ENCODE measurements at regions not wholly inside any gene's neighbourhood (a gene's known extent, or its start where the extent isn't known, plus 50 kb on each side); places are given as distances from the start of the nearest gene placed in this dataset.

DNA sequence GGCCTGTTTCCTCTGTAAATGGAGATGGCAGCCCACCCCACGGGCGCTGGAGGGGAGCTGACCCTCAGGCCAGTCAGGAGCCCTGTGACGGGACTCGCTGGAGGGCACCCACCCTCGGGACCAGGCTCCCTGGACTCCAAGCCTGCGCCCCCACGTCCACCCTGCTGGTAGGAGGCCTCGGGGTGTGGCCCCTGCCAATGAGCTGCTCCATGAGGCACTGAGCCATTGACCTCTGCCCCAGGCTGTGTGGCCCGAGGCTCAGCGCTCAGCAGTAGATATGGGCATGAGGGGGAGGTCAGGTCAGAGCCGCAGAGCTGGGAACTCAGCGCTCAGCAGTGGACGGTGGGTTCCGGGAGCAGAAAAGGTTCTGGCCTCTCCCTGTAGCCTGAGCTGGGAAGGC, 52.3 kb upstream of the EGFL7 start:
- no peak for TF ChIP-seq EP300 (IDR thresholded peaks at IDR 0.05; ENCODE audit: borderline replicate concordance in 1 of 2, control insufficient read depth in 1 of 2, low read depth in 2 of 2, low read length in 2 of 2)
- no peak for TF ChIP-seq DPF2 (IDR thresholded peaks at IDR 0.05)
- no peak for TF ChIP-seq TCF7 (IDR thresholded peaks at IDR 0.05; ENCODE audit: borderline replicate concordance)
- TF ChIP-seq, protein P1, sequence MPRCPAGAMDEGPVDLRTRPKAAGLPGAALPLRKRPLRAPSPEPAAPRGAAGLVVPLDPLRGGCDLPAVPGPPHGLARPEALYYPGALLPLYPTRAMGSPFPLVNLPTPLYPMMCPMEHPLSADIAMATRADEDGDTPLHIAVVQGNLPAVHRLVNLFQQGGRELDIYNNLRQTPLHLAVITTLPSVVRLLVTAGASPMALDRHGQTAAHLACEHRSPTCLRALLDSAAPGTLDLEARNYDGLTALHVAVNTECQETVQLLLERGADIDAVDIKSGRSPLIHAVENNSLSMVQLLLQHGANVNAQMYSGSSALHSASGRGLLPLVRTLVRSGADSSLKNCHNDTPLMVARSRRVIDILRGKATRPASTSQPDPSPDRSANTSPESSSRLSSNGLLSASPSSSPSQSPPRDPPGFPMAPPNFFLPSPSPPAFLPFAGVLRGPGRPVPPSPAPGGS (IDR thresholded peaks at IDR 0.05; ENCODE audit: borderline replicate concordance, insufficient read depth, low read depth, low read length, poor library complexity, severe bottlenecking): no peak
- TF ChIP-seq SIN3A (IDR thresholded peaks at IDR 0.05; ENCODE audit: low read depth, low read length): no peak
- TF ChIP-seq, protein P2, sequence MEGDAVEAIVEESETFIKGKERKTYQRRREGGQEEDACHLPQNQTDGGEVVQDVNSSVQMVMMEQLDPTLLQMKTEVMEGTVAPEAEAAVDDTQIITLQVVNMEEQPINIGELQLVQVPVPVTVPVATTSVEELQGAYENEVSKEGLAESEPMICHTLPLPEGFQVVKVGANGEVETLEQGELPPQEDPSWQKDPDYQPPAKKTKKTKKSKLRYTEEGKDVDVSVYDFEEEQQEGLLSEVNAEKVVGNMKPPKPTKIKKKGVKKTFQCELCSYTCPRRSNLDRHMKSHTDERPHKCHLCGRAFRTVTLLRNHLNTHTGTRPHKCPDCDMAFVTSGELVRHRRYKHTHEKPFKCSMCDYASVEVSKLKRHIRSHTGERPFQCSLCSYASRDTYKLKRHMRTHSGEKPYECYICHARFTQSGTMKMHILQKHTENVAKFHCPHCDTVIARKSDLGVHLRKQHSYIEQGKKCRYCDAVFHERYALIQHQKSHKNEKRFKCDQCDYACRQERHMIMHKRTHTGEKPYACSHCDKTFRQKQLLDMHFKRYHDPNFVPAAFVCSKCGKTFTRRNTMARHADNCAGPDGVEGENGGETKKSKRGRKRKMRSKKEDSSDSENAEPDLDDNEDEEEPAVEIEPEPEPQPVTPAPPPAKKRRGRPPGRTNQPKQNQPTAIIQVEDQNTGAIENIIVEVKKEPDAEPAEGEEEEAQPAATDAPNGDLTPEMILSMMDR (IDR thresholded peaks at IDR 0.05 in 2 of 3, conservative IDR thresholded peaks at IDR 0.05 in 1 of 3; ENCODE audit: control insufficient read depth in 2 of 3, extremely low read depth in 1 of 3, insufficient read depth in 1 of 3, low read depth in 3 of 3, low read length in 3 of 3): no peak
- TF ChIP-seq CREB1 (IDR thresholded peaks at IDR 0.05; ENCODE audit: low read depth): no peak
- no peak for TF ChIP-seq BRCA1 (IDR thresholded peaks at IDR 0.05; ENCODE audit: low read depth, low read length)
- no peak for TF ChIP-seq YY1 (IDR thresholded peaks at IDR 0.05; ENCODE audit: low read depth, low read length)
